HG02973 (cell line): ENCODE measurements at regions not wholly inside any gene's neighbourhood (a gene's known extent, or its start where the extent isn't known, plus 50 kb on each side); places are given as distances from the start of the nearest gene placed in this dataset.
A peak's percentile ranks its signal among the peaks of the same experiment; 100 is the strongest.

Experiments used
- ATAC-seq: cut with Tn5 transposase; IDR thresholded peaks from one replicate; pipeline ENCODE4 v1.9.1; 2021; ENCODE audit warnings: moderate library complexity; ENCODE audit not compliant: unreplicated experiment

- ATAC-seq = no peak
Observed at GRCh38 chr14:71321574-71322315, 414.5 kb downstream of the PCNX1 start.

GRCh38 chr14:71322655-71323250 lies 415.5 kb downstream of the PCNX1 start:
- ATAC-seq = no peak

GRCh38 chr14:71324767-71325272 lies 417.6 kb downstream of the PCNX1 start:
- ATAC-seq = no peak

GRCh38 chr14:71327691-71328090 lies 420.4 kb downstream of the PCNX1 start:
- no peak for ATAC-seq

- ATAC-seq = peak; percentile 40
Observed at GRCh38 chr14:71328183-71328582, 420.9 kb downstream of the PCNX1 start.

GRCh38 chr14:71328954-71329353 lies 421.7 kb downstream of the PCNX1 start:
- no peak for ATAC-seq

GRCh38 chr14:71331403-71331802 lies 424.1 kb downstream of the PCNX1 start:
- ATAC-seq = no peak

GRCh38 chr14:71332476-71332875 lies 425.2 kb downstream of the PCNX1 start:
- no peak for ATAC-seq

- no peak for ATAC-seq
Observed at GRCh38 chr14:71333705-71334104, 426.4 kb downstream of the PCNX1 start.

GRCh38 chr14:71336489-71337192 lies 429.4 kb downstream of the PCNX1 start:
- no peak for ATAC-seq

GRCh38 chr14:71338153-71338552 lies 430.9 kb downstream of the PCNX1 start:
- no peak for ATAC-seq

GRCh38 chr14:71339650-71340415 lies 432.6 kb downstream of the PCNX1 start:
- no peak for ATAC-seq

GRCh38 chr14:71341156-71341555 lies 433.9 kb downstream of the PCNX1 start:
- ATAC-seq = no peak

GRCh38 chr14:71343724-71344123 lies 436.5 kb downstream of the PCNX1 start:
- no peak for ATAC-seq

GRCh38 chr14:71344506-71344905 lies 437.2 kb downstream of the PCNX1 start:
- no peak for ATAC-seq

GRCh38 chr14:71346685-71347084 lies 439.4 kb downstream of the PCNX1 start:
- no peak for ATAC-seq

GRCh38 chr14:71348394-71348793 lies 441.1 kb downstream of the PCNX1 start:
- no peak for ATAC-seq

GRCh38 chr14:71348817-71349216 lies 441.6 kb downstream of the PCNX1 start:
- no peak for ATAC-seq

- no peak for ATAC-seq
Observed at GRCh38 chr14:71354142-71354541, 446.9 kb downstream of the PCNX1 start.

- ATAC-seq = no peak
Observed at GRCh38 chr14:71354801-71355200, 447.5 kb downstream of the PCNX1 start.
